Effector memory CD8-positive, alpha-beta T cell (primary cell): ENCODE measurements at regions not wholly inside any gene's neighbourhood (a gene's known extent, or its start where the extent isn't known, plus 50 kb on each side); places are given as distances from the start of the nearest gene placed in this dataset.

Experiments
- ATAC-seq: fragments of 150-1000 bp; cut with Tn5 transposase; replicated peaks from 2 replicates; pipeline ENCODE4 v1.10.0; 2021; ENCODE audit warnings: mild to moderate bottlenecking, moderate library complexity
- DNase-seq, 3 experiments: peaks; one replicate each; pipeline ENCODE4 v3.0.0; 2021
- H3K27ac Mint-ChIP-seq, 2 donors: one replicate each; pipeline ENCODE4 v1.8.0; 2022; ENCODE audit warnings: mild to moderate bottlenecking in 2 of 2, mixed read lengths in 2 of 2, moderate library complexity in 2 of 2
- H3K27me3 Mint-ChIP-seq, 2 donors: one replicate each; pipeline ENCODE4 v1.8.0; 2022; ENCODE audit warnings: mixed read lengths in 2 of 2
- H3K36me3 Mint-ChIP-seq: one replicate; pipeline ENCODE4 v1.8.0; 2022; ENCODE audit warnings: mild to moderate bottlenecking, moderate library complexity, mixed read lengths; ENCODE audit not compliant: insufficient read depth
- H3K4me1 Mint-ChIP-seq, 2 donors: one replicate each; pipeline ENCODE4 v1.8.0; 2022; ENCODE audit warnings: low read depth in 2 of 2, mixed read lengths in 2 of 2
- H3K4me3 Mint-ChIP-seq, 2 donors: one replicate each; pipeline ENCODE4 v1.8.0; 2022; ENCODE audit warnings: mild to moderate bottlenecking in 2 of 2, mixed read lengths in 2 of 2, moderate library complexity in 2 of 2
- H3K9me3 Mint-ChIP-seq, 2 donors: one replicate each; pipeline ENCODE4 v1.8.0; 2022; ENCODE audit warnings: mixed read lengths in 2 of 2

DNA sequence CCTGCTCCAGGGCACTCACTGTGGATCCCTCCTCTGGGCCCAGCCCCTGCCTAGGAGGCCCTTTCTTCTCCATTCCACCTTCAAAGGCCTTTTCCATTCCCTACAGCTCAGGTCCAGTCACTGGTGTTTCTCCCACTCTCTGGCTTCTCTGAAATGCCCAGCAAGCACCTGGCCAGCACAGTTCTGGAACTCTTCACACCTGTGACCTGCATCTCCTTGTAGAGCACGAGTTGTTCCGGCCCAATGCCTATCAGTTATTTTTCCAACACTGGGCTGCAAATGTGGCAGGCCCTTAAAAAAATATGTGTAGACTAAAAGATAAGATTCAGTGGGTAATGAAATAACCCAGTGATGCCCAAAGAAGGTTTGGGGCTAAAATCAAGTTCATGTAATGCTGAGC lies 87.1 kb downstream of the PRLHR start:
- H3K9me3 Mint-ChIP-seq, result no peaks in the 10 kb centered on the region
- DNase-seq, result no peak
- no peaks in the 10 kb centered on the region for H3K36me3 Mint-ChIP-seq
- no peak for ATAC-seq
- no peak overlapping the region for H3K27ac Mint-ChIP-seq
- H3K4me3 Mint-ChIP-seq, result no peak overlapping the region
- peaks cover 11 to 19% of the 10 kb centered on the region in 2 donors for H3K27me3 Mint-ChIP-seq
- peaks cover 0 to 8% of the 10 kb centered on the region in 2 donors for H3K4me1 Mint-ChIP-seq

DNA sequence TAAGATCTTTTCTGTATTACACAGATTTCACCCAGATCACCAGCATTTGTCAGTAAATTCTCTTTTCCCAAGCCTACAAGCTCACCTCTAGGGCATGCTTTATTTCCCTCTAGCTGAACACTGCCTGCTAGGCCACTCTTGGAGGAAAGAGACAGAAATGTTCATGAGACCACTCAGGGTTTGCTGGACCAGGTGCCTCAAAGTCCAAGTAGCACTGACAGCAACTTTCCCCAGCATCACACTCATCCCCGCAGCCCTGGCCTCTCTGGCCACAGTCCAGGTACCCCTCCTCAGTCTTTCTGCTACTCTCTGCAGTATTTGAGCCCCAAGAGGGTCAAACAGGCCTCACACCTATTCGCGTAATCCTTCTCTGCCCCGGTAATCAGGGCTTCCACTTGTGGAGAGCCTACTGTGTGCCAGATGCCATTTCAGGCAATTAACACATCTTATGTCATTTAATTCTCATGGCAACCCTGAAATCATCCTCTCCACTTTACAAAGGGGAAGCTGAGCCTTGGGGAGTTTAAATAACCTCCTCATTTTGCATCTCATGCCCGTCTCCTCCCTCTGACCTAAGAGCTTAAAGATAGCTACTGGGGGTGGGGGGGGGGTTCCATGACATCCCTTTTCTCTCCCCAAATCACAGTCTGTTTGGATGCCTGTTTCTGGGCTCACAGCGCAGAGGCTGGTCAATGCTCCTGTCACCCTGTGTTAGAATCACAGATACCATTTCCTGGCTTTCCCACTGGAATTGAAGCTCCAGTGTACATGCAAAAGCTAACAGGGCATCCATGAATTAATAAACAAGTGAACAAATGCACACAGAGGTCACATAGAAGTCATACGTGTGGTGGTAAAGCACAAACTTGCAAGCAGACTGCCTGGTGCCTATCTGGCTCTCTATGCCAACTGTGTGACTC lies 88.5 kb downstream of the PRLHR start:
- peaks cover 0 to 8% of the 10 kb centered on the region in 2 donors for H3K4me1 Mint-ChIP-seq
- no peaks in the 10 kb centered on the region for H3K9me3 Mint-ChIP-seq
- DNase-seq (no peak), ATAC-seq (no peak)
- H3K4me3 Mint-ChIP-seq, result no peak overlapping the region
- peaks cover 11 to 19% of the 10 kb centered on the region in 2 donors for H3K27me3 Mint-ChIP-seq
- no peak overlapping the region for H3K27ac Mint-ChIP-seq
- H3K36me3 Mint-ChIP-seq, result no peaks in the 10 kb centered on the region

DNA sequence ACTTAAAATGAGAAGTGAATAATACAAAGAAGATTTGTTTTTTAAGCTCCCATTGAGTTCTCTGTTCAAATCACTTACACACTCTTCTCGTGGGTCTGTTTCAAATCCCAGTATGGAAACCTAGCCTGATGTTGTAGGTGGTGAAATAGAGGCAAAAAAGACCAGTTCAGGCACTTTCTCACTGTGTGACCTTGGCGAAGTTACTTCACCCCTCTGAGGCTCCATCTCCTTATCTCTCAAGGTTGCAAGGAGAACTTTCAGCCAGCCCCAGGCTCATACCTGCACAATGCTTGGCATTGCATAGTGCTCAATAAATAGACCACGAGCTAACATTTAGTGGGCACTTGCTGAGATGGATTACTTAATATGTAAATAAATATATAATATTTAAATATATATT lies 90.1 kb downstream of the PRLHR start:
- Mint-ChIP-seq H3K4me1 (peaks cover 0 to 8% of the 10 kb centered on the region in 2 donors), H3K9me3 (no peaks in the 10 kb centered on the region), H3K27ac (no peak overlapping the region), H3K27me3 (peaks cover 9 to 18% of the 10 kb centered on the region in 2 donors), H3K4me3 (no peak overlapping the region), H3K36me3 (no peaks in the 10 kb centered on the region)
- ATAC-seq (no peak), DNase-seq (no peak)

DNA sequence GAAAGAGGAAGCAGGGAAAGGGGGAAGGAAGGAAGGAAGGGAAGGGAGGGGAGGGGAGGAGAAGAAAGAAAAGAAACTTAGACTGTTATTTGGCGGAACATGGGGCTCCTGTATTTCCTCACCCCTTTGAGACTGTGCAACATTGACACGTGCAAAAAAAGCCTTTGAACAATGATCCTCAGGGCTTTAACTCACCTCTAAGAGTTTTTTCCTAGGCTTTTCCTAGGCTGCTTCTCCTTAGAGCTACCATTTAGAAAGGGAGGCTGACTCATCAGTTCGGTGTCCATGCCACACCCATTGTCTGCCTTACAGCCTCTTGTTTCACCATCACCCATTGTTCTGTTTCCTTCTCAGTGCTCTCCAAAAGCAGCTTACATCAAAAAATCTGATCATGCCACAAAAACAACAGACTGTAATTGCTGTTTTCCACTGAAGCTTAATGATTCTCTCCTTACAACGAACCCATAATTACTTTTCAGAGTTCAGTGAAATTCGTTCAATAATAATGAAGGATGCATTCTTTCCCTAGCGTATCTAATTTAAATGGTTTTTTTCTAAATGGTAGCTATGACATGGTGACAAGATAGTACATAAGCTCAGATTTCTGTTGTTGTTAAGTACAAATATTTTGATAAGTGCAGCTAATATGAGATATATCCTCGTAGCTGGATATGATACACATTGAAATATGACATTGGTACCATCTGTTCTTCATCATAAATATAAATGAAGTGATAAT lies 90.8 kb downstream of the PRLHR start:
- Mint-ChIP-seq H3K36me3 (no peaks in the 10 kb centered on the region), H3K4me1 (peaks cover 0 to 8% of the 10 kb centered on the region in 2 donors), H3K27ac (no peak overlapping the region), H3K4me3 (no peak overlapping the region), H3K9me3 (no peaks in the 10 kb centered on the region), H3K27me3 (peaks cover 10 to 15% of the 10 kb centered on the region in 2 donors)
- ATAC-seq (no peak), DNase-seq (no peak)

DNA sequence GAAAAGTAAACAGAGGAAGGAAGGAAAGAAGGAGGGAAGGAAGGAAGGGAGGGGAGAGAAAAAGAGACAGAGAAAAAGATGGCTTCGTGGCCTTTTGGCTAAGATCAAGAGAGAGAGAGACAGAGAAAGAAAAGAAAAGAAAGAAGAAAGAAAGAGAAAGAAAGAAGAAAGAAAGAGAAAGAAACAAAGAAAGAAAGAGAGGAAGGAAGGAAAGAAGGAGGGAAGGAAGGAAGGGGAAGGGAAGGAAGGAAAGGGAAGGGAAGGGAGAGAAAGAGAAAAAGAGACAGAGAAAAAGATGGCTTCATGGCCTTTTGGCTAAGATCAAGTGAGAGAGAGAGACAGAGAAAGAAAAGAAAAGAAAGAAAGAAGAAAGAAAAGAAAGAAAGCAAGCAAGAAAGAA lies 91.4 kb downstream of the PRLHR start:
- no peak overlapping the region for H3K4me3 Mint-ChIP-seq
- no peaks in the 10 kb centered on the region for H3K9me3 Mint-ChIP-seq
- DNase-seq, result no peak
- peaks cover 0 to 8% of the 10 kb centered on the region in 2 donors for H3K4me1 Mint-ChIP-seq
- peaks cover 16 to 20% of the 10 kb centered on the region in 2 donors for H3K27me3 Mint-ChIP-seq
- H3K36me3 Mint-ChIP-seq, result no peaks in the 10 kb centered on the region
- no peak overlapping the region for H3K27ac Mint-ChIP-seq
- ATAC-seq, result no peak

DNA sequence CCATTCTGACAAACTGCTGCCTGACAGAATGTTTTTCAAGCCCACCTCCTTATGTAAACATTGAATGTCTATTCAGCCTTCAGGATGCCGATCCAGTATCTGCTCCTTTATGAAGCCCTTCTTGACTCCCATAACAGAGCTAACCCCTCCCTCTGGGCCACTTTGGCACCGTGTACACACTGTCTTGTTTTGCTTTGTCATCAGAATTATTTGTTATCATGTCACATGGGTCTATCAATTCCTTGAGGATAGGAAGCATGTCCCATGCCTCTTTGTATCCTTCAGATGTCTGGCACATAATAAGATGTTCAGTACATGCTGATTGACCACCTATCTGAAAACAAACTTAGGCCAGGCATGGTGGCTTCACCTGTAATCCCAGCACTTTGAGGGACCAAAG lies 92.3 kb downstream of the PRLHR start:
- H3K36me3 Mint-ChIP-seq, result no peaks in the 10 kb centered on the region
- no peak overlapping the region for H3K27ac Mint-ChIP-seq
- ATAC-seq (no peak), DNase-seq (no peak)
- H3K4me3 Mint-ChIP-seq, result no peak overlapping the region
- H3K9me3 Mint-ChIP-seq, result no peaks in the 10 kb centered on the region
- H3K27me3 Mint-ChIP-seq, result peaks cover 17 to 20% of the 10 kb centered on the region in 2 donors
- H3K4me1 Mint-ChIP-seq, result peaks cover 0 to 8% of the 10 kb centered on the region in 2 donors

DNA sequence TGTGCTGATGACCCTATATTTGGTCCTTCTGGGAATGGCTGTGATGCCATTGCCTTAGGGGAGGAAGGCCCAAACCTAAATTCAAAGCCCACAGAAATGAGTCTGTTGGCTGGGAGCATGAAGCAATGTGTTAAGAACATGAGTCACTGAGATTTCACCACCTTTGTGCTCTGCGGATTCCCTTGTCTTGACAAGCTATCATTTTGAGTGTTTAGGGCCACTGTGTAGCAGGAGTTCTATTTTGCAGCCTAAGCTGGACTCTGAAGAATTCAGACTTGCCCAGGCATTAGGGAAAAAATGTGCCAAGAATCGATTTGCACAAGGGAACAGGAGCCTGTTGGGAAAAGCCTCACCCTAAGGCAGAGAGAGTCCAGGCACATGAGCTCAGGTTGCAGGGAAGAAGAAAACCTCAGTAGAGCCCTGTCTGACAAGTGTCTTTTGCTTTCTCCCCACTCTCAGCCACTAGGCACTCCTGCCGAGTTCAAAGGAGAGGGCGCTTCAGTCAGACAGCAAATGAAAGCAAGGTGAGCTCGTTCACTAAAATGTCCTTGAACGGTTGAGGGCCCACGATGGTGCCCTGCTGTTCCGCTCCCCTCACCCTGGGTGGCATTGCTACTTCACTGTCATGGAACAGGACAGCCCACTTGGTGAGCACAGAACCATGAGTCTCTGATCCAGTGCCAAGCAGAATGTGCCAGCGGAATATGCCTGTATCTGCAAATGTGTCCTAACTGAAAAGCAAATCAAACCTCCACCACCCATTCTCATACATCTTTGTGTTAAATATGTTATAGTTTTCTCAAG lies 93.6 kb downstream of the PRLHR start:
- Mint-ChIP-seq H3K9me3 (no peaks in the 10 kb centered on the region), H3K27ac (no peak overlapping the region)

DNA sequence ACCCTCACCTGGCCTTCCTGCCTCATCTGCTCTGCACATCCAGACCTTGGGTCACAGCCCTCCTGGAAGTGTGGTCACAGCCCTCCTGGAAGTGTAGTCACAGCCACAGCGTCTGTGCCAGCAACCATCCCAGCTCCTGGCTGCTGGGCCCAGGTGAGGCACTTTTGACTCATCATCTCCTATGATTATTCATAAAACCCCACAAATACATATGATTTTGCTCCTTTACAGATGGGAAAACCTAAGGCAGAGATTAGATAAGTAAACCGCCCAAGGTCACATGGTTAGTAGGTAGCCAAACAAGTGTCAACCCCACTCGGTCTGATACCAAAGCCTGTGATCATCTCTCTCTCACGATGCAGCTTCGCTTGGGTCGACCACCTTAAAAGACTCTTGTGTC lies 94.3 kb downstream of the PRLHR start:
- Mint-ChIP-seq H3K9me3 (no peaks in the 10 kb centered on the region), H3K4me3 (no peak overlapping the region), H3K36me3 (no peaks in the 10 kb centered on the region), H3K27ac (no peak overlapping the region), H3K27me3 (peaks cover 25 to 30% of the 10 kb centered on the region in 2 donors), H3K4me1 (peaks cover 0 to 8% of the 10 kb centered on the region in 2 donors)
- DNase-seq, result no peak
- ATAC-seq, result no peak

More for the DNA sequence above, 93.6 kb downstream of the PRLHR start:
- DNase-seq, result no peak
- peaks cover 0 to 8% of the 10 kb centered on the region in 2 donors for H3K4me1 Mint-ChIP-seq
- H3K27me3 Mint-ChIP-seq, result peaks cover 19 to 23% of the 10 kb centered on the region in 2 donors
- no peak for ATAC-seq
- H3K4me3 Mint-ChIP-seq, result no peak overlapping the region
- H3K36me3 Mint-ChIP-seq, result no peaks in the 10 kb centered on the region

DNA sequence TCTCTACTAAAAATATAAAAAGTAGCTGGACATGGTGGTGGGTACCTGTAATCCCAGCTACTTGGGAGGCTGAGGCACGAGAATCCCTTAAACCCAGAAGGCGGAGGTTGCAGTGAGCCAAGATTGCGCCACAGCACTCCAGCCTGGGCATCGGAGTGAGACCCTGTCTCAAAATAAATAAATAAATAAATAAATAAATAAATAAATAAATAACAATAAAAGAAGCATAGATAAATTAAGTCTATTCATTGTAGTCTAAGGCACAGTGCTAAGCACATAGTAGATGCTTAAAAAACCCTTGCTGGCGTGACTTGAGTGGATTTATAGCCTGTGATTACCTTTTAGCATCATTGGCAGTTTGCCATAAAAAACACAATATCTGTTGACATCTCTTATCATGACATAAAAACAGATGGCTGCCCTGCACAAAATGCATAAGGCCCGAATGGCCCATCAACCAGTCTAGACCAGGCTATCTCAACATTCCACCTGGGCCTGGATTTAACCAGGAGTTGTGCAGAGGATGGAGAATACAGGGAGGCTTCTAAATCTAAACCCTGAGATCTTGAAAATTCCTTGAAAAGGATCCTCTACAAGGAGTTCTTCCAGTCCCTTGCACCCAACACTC lies 94.9 kb downstream of the PRLHR start:
- no peak for DNase-seq
- Mint-ChIP-seq H3K27ac (no peak overlapping the region), H3K4me1 (peaks cover 0 to 8% of the 10 kb centered on the region in 2 donors)

DNA sequence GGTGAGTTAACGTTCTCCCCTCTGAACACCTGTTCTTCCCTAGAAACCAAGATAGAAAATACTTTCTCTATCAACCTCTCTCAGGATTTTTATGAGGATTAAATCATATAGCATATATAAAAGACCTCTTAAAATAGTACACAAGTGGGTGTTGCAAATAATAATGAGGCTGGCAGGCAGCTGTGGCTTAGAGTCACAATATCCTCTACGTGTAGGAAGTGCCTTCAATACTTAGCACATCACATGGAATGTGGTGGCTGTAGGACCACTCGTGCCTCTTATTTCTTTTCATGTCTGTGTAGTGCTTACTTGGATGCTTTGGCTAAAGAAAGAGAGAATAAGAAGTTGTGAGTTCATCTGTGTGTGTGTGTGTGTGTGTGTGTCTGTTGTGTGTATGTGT lies 96.3 kb downstream of the PRLHR start:
- no peaks in the 10 kb centered on the region for H3K36me3 Mint-ChIP-seq

More for the DNA sequence above, 94.9 kb downstream of the PRLHR start:
- Mint-ChIP-seq H3K36me3 (no peaks in the 10 kb centered on the region), H3K9me3 (no peaks in the 10 kb centered on the region), H3K27me3 (peaks cover 31 to 35% of the 10 kb centered on the region in 2 donors), H3K4me3 (no peak overlapping the region)
- no peak for ATAC-seq

DNA sequence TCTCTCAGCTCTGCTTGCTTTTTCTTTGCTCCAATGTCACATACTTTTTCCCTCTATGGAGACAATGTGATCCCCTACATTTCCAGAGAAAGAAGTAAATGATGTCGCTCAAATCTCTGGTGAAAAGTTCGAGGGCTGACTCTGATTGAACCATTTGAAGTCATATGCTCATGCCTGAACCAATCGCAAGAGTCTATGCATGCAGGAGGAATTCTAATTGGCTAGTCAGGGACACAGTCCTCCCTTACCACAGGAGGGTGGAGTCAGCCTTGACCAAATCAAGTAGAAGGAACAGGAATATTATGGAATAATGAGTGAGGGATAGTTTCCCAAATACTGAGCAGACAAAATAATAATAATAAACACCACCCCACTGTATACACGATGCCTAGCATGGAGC lies 96.8 kb downstream of the PRLHR start:
- Mint-ChIP-seq H3K27ac (no peak overlapping the region), H3K4me1 (peaks cover 0 to under 1% of the 10 kb centered on the region in 2 donors), H3K36me3 (no peaks in the 10 kb centered on the region), H3K9me3 (no peaks in the 10 kb centered on the region), H3K4me3 (no peak overlapping the region), H3K27me3 (peaks cover 36 to 37% of the 10 kb centered on the region in 2 donors)
- no peak for DNase-seq
- ATAC-seq, result no peak

More for the DNA sequence above, 96.3 kb downstream of the PRLHR start:
- no peak for DNase-seq
- Mint-ChIP-seq H3K27ac (no peak overlapping the region), H3K4me1 (peaks cover 0 to 6% of the 10 kb centered on the region in 2 donors), H3K4me3 (no peak overlapping the region), H3K9me3 (no peaks in the 10 kb centered on the region), H3K27me3 (peaks cover 35 to 38% of the 10 kb centered on the region in 2 donors)
- no peak for ATAC-seq

DNA sequence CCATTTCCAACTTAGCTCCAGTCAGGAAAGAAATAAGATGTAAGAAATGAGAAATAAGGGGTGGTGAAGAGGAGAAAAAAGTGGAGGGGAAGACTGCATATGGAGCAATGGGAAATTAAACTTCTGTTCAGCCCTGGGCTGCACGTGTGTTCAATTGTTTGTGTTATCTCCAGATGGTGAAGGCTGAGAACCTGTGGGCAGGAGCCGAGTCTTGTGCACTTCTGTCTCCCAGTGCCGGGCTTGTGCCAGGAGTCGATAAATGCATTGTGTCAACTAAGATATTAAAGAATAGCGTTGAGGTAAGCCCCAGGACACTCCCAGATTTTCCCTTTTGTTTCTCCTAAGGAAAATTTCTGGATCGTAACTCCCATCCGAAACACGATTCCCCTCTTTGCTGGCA lies 98.2 kb downstream of the PRLHR start:
- Mint-ChIP-seq H3K36me3 (no peaks in the 10 kb centered on the region), H3K27ac (no peak overlapping the region)
- ATAC-seq, result no peak

DNA sequence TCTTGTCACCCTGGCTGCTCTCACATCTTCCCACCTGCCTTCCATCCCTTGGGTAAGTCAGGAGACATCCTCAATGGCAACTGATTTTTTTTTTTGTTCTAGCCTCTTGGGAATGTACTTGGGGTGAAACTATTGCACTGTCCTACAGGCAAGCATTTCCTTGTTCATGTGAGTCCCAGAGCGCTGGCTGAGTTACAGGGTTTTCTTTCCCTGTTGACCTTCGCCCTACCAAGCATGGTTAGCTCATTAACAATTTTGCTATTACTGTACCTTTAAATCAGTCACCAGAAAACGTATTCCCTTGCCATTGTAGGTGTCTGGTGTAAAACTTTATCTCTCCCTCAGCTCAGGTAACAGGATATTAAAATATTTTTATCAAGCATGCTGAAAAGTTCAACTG lies 98.9 kb downstream of the PRLHR start:
- Mint-ChIP-seq H3K36me3 (no peaks in the 10 kb centered on the region), H3K4me1 (no peaks in the 10 kb centered on the region), H3K9me3 (no peaks in the 10 kb centered on the region), H3K4me3 (no peak overlapping the region), H3K27me3 (peaks cover 44 to 46% of the 10 kb centered on the region in 2 donors), H3K27ac (no peak overlapping the region)
- DNase-seq (no peak), ATAC-seq (no peak)

More for the DNA sequence above, 98.2 kb downstream of the PRLHR start:
- Mint-ChIP-seq H3K27me3 (peaks cover 44% of the 10 kb centered on the region in 2 donors), H3K9me3 (no peaks in the 10 kb centered on the region), H3K4me3 (no peak overlapping the region), H3K4me1 (no peaks in the 10 kb centered on the region)
- DNase-seq, result no peak
